ENCODE measurements at regions not wholly inside any gene's neighbourhood (a gene's known extent, or its start where the extent isn't known, plus 50 kb on each side); places are given as distances from the start of the nearest gene placed in this dataset.

DNA sequence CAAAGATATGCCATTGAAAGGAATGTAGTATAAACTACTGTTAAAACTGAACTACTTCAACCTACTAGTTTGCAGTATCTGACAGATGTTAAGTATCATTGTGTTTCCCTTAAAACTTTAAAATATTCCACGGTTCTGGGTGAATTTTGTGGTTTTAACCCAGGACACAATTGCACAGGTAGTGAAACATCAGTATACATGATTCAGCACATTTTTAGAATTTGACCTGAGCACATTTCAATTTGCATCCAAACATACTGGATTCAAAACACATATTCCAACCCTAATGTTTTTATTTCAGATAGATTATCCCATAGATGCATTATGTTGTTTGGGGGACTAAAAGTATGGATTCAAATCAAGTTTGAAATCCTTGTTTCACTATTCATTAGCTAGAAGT is 129.9 kb upstream of the ZNF804B start:
- no peak overlapping the region for H3K4me3 ChIP-seq
- no peaks in the 10 kb centered on the region for H3K9me3 ChIP-seq
- intact Hi-C loops (cut with DNase I) = no loop called here
- no peak for DNase-seq
- 68 to 88% methylated on average over 1 of the region's 1 CpG for WGBS, 2 donors
- H3K27ac ChIP-seq = no peak overlapping the region
- no peaks in the 10 kb centered on the region for H3K27me3 ChIP-seq
- H3K36me3 ChIP-seq = no peaks in the 10 kb centered on the region
- TF ChIP-seq EP300 (IDR thresholded peaks at IDR 0.05) = no peak
- TF ChIP-seq, protein P1, sequence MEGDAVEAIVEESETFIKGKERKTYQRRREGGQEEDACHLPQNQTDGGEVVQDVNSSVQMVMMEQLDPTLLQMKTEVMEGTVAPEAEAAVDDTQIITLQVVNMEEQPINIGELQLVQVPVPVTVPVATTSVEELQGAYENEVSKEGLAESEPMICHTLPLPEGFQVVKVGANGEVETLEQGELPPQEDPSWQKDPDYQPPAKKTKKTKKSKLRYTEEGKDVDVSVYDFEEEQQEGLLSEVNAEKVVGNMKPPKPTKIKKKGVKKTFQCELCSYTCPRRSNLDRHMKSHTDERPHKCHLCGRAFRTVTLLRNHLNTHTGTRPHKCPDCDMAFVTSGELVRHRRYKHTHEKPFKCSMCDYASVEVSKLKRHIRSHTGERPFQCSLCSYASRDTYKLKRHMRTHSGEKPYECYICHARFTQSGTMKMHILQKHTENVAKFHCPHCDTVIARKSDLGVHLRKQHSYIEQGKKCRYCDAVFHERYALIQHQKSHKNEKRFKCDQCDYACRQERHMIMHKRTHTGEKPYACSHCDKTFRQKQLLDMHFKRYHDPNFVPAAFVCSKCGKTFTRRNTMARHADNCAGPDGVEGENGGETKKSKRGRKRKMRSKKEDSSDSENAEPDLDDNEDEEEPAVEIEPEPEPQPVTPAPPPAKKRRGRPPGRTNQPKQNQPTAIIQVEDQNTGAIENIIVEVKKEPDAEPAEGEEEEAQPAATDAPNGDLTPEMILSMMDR (IDR thresholded peaks at IDR 0.05) = no peak
- no peak for TF ChIP-seq POLR2A (IDR thresholded peaks at IDR 0.05)
- no peak for TF ChIP-seq POLR2AphosphoS5 (IDR thresholded peaks at IDR 0.05)
- no peaks in the 10 kb centered on the region for H3K4me1 ChIP-seq

DNA sequence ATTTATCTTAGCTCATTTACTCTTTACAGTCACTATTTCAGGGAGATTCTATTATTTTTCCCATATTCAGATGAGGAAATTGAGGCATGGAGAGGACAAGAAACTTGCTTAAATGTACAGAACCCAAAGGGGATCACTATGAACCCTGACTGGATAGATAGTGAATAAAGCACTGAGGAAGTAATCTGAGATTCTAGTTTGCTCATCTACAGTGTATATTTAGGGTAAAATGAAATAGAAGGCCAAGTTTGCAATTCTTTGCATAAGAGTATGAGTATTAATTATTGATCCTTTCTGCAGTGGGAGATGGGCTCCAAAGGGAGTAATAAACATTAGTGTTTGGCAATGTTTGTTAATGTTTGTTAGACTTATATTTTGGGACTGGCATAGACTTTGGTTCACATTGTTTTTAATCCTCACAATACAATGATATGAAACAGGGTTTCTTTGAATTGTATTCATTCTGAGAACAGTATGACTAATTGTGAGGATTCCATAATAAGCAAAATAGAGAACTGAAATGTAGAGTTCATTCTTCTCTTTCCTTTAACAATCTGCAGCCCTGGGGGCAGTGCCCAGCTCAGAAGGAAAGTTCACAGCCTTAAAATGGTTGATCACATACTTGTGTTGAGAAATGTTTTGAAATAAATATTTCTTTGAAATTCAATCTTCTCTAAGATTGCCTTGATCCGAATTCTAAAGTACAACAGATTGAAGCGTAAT is 131.0 kb upstream of the ZNF804B start:
- H3K4me1 ChIP-seq = no peaks in the 10 kb centered on the region
- H3K4me3 ChIP-seq = no peak overlapping the region
- no peak for TF ChIP-seq POLR2AphosphoS5 (IDR thresholded peaks at IDR 0.05)
- TF ChIP-seq, protein P1 (IDR thresholded peaks at IDR 0.05) = no peak
- TF ChIP-seq POLR2A (IDR thresholded peaks at IDR 0.05) = no peak
- TF ChIP-seq EP300 (IDR thresholded peaks at IDR 0.05) = no peak
- WGBS, 2 donors = 91% methylated on average over 2 of the region's 2 CpGs
- no peaks in the 10 kb centered on the region for H3K27me3 ChIP-seq
- H3K27ac ChIP-seq = no peak overlapping the region
- DNase-seq = no peak
- H3K9me3 ChIP-seq = no peaks in the 10 kb centered on the region
- H3K36me3 ChIP-seq = no peaks in the 10 kb centered on the region
- intact Hi-C loops (cut with DNase I) = no loop called here

DNA sequence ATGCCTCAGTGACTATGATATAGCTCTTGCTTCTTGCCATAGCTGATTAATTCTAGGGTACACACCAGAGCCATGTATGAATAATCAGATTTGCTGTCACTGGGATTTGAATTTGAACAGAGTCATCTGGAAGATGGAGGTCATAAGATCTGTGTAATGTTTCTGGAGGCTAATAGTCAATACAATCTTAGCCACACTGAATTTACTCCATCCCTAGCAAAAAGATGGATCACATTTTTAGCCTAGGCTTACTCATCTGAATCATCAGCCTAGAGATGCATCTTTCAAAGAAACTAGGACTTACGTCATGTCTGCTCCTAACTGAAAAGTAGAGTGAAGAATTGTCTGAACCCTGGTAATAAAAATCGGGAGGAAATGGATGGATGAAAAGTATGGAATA is 142.3 kb upstream of the ZNF804B start:
- intact Hi-C loops (cut with DNase I) = no loop called here
- no peak for DNase-seq
- TF ChIP-seq EP300 (IDR thresholded peaks at IDR 0.05) (no peak), POLR2A (IDR thresholded peaks at IDR 0.05) (no peak), POLR2AphosphoS5 (IDR thresholded peaks at IDR 0.05) (no peak)
- TF ChIP-seq, protein P1 (IDR thresholded peaks at IDR 0.05) = no peak
- Histone ChIP-seq H3K9me3 (no peaks in the 10 kb centered on the region), H3K27ac (no peak overlapping the region), H3K4me1 (no peaks in the 10 kb centered on the region), H3K4me3 (no peak overlapping the region), H3K36me3 (no peaks in the 10 kb centered on the region), H3K27me3 (no peaks in the 10 kb centered on the region)
- 91 to 96% methylated on average over 2 of the region's 2 CpGs for WGBS, 2 donors

DNA sequence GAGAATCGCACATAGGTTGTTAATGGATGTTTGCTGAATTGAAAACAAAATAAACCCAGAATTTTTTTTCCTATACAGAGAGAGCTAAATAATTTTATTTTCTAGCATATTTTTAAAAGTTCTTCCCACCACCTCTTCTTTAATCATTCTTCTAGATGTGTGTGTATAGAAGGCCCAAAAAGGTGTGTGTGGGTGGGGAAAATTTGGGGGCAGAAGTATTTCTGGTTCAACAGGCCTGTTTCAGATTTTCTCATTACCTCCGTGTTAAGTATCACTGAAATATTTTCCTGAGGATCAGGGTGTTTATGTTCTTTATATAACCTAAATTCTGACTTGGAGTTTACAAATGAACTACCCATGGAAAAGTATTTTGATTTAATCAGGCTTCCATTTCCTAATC is 144.2 kb upstream of the ZNF804B start:
- Histone ChIP-seq H3K27ac (no peak overlapping the region), H3K4me3 (no peak overlapping the region), H3K9me3 (no peaks in the 10 kb centered on the region), H3K27me3 (no peaks in the 10 kb centered on the region), H3K4me1 (no peaks in the 10 kb centered on the region), H3K36me3 (no peaks in the 10 kb centered on the region)
- TF ChIP-seq POLR2A (IDR thresholded peaks at IDR 0.05) = no peak
- TF ChIP-seq, protein P1 (IDR thresholded peaks at IDR 0.05) = no peak
- TF ChIP-seq EP300 (IDR thresholded peaks at IDR 0.05) = no peak
- no peak for TF ChIP-seq POLR2AphosphoS5 (IDR thresholded peaks at IDR 0.05)
- no peak for DNase-seq
- intact Hi-C loops (cut with DNase I) = no loop called here
- WGBS, 2 donors = 83 to 94% methylated on average over 2 of the region's 2 CpGs

DNA sequence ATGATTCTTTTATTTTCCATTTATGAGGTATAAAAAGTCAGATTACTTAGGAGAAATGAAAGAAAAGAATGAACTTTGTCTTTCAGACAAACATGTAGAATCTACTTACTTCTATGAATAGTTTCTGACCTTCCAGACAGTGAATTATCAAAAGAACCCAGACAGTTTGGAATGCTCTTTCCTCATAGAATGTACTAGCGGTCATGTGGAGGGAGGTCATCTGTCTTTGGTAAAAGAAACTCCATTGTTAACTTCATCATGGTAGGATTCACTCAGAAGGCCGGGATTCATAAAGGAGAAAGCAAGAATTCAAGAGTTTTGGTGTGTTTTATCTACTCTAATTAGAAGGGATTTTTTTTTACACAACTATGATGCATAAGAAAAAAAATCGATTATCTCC is 144.8 kb upstream of the ZNF804B start:
- Histone ChIP-seq H3K4me3 (no peak overlapping the region), H3K4me1 (no peaks in the 10 kb centered on the region), H3K27me3 (no peaks in the 10 kb centered on the region), H3K9me3 (no peaks in the 10 kb centered on the region), H3K27ac (no peak overlapping the region), H3K36me3 (no peaks in the 10 kb centered on the region)
- TF ChIP-seq POLR2A (IDR thresholded peaks at IDR 0.05) (no peak), POLR2AphosphoS5 (IDR thresholded peaks at IDR 0.05) (no peak), EP300 (IDR thresholded peaks at IDR 0.05) (no peak)
- TF ChIP-seq, protein P1 (IDR thresholded peaks at IDR 0.05) = no peak
- DNase-seq = no peak
- WGBS, 2 donors = 81 to 86% methylated on average over 3 of the region's 3 CpGs
- intact Hi-C loops (cut with DNase I) = no loop called here
